SJCRH30 (cell line): ENCODE measurements at regions not wholly inside any gene's neighbourhood (a gene's known extent, or its start where the extent isn't known, plus 50 kb on each side); places are given as distances from the start of the nearest gene placed in this dataset.
"Not testable (repeated sequence)": the region's sequence is repeated elsewhere in the genome, so short reads cannot be mapped to it uniquely, and the experiment has no call there.

Source experiments
- DNase-seq, 2 experiments: peaks; one replicate each; pipeline ENCODE4 v3.0.0-alpha.2; 2015 to 2020
- H3K27ac ChIP-seq: fragments of 250-450 bp; sonication (Bioruptor Pico); 2 replicates; pipeline ENCODE4 v1.5.1; 2020; ENCODE audit warnings: mild to moderate bottlenecking, moderate library complexity
- H3K27me3 ChIP-seq: fragments of 250-450 bp; sonication (Bioruptor Pico); 2 replicates; pipeline ENCODE4 v1.5.1; 2020; ENCODE audit warnings: mild to moderate bottlenecking, moderate library complexity
- H3K36me3 ChIP-seq: fragments of 250-450 bp; sonication (Bioruptor Pico); 2 replicates; pipeline ENCODE4 v1.5.1; 2020; ENCODE audit warnings: mild to moderate bottlenecking, moderate library complexity
- H3K4me1 ChIP-seq: fragments of 250-450 bp; sonication (Bioruptor Pico); 2 replicates; pipeline ENCODE4 v1.5.1; 2020; ENCODE audit warnings: mild to moderate bottlenecking, moderate library complexity
- H3K4me3 ChIP-seq: fragments of 250-450 bp; sonication (Bioruptor Pico); 2 replicates; pipeline ENCODE4 v1.5.1; 2020; ENCODE audit warnings: mild to moderate bottlenecking, moderate library complexity
- H3K9me3 ChIP-seq: fragments of 250-450 bp; sonication (Bioruptor Pico); replicated peaks from 2 replicates; pipeline ENCODE4 v1.5.1; 2020; ENCODE audit warnings: mild to moderate bottlenecking, moderate library complexity

DNA sequence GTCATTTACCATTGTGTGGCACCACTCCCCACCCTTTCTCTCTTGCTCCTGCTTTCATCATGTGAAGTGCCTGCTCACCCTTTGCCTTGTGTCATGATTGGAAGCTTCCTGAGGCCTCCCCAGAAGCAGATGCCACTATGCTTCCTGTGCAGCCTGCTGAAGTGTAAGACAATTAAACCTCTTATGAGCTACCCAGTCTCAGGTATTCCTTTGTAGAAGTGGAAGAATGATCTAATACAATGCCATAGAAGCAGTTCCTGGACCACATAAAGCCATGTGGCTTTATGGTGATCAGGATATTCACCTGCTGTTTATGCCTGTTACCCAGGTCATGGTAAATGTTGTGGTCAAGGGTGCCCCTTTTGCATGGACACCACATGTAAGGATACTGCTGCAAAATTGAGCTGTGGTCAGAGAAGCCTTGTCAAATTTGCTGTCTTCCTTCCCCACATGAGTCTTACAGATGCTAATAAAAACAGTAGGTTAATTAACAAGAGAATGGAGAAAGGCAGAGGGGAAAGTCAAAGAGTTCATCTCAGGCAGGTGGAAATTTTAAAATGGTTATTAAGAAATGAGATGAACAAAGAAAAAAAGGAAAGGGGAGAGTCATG is 112.8 kb upstream of the IFNG-AS1 start:
- Histone ChIP-seq H3K9me3 (no peaks in the 10 kb centered on the region), H3K36me3 (no peaks in the 10 kb centered on the region), H3K27me3 (no peaks in the 10 kb centered on the region), H3K27ac (no peak overlapping the region), H3K4me1 (no peaks in the 10 kb centered on the region), H3K4me3 (no peak overlapping the region)
- DNase-seq: no peak

DNA sequence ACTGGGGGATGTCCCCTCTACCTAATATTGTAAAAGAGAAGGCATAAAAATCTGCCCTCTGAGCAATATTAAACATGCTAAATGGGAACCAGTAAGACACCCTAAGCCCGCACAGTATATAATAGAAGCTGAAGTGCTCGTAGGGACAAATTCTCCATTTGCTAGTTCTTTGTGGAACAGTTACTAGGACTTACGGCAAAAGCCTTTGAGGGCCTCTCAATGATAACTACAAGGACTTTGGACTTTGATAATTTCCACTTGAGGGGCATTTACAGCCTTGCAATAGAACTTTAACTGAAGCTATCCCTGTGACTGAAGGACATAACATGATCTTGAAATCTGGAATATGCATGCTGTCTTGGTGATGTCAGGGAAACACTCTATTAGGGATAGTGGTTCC is 111.5 kb upstream of the IFNG-AS1 start:
- Histone ChIP-seq H3K9me3 (no peaks in the 10 kb centered on the region), H3K27me3 (no peaks in the 10 kb centered on the region), H3K4me3 (no peak overlapping the region), H3K4me1 (no peaks in the 10 kb centered on the region), H3K36me3 (no peaks in the 10 kb centered on the region), H3K27ac (no peak overlapping the region)
- DNase-seq: no peak

DNA sequence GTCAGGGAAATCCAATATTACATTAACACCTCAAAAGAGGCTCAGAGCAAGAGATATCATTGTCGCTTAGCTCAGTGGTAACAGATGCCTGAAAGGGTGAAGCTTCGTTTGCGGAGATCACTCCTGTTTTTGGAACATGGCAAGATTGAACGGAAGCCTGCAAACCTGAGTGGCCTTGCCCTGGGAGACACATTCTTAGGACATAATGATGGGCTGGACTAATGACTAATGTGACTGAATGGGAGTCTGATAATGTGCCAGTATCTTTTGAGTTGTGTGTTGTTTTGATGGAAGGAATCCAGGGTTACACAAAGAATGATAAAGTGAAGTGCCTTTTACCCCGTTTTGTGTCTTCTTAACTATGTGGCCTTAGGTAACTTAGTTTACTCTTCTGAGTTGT is 109.3 kb upstream of the IFNG-AS1 start:
- Histone ChIP-seq H3K4me1 (no peaks in the 10 kb centered on the region), H3K4me3 (no peak overlapping the region), H3K9me3 (no peaks in the 10 kb centered on the region), H3K27ac (no peak overlapping the region), H3K27me3 (no peaks in the 10 kb centered on the region), H3K36me3 (no peaks in the 10 kb centered on the region)
- DNase-seq: no peak

DNA sequence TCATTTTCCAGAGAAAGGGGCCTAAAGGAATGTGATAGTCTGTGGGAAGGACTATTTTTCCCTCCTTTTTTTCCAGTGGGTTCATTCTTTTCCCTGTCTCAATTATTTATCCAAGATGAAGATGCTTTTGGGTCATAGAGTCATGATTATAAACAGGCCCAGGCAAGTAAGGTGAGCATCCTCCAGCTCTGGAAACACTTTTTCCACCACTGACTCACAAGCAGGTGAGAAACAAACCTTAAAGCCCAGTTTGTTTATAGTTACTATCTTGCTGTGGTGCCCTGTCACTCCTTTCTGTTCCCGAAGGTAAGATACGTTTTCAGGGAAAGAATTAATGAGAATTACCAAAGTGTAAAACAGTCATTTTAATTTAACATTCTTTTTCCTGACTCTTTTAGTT is 107.7 kb upstream of the IFNG-AS1 start:
- Histone ChIP-seq H3K27ac (no peak overlapping the region), H3K9me3 (no peaks in the 10 kb centered on the region), H3K27me3 (no peaks in the 10 kb centered on the region), H3K4me1 (no peaks in the 10 kb centered on the region), H3K36me3 (no peaks in the 10 kb centered on the region), H3K4me3 (no peak overlapping the region)
- DNase-seq: no peak

DNA sequence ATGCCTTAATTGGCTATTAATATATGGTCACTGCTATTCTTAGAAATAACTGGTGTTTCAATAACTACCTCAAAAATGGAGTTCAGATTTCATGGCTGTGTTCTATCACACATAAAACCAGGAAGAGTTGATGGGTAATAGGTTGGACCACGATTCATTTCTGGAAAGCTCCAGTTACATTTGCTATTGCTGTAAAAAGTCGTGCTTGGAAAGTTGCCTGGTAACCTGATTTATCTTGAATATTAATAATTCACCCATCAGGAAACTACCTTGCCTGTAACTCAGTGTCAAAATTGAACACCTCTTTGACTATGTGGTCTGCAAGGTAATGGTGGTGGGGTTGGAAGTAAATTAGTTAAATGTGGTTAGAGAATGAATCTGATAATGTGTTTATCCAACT is 104.7 kb upstream of the IFNG-AS1 start:
- H3K36me3 ChIP-seq: no peaks in the 10 kb centered on the region
- no peak overlapping the region for H3K27ac ChIP-seq
- H3K4me3 ChIP-seq: no peak overlapping the region
- no peak for DNase-seq
- no peaks in the 10 kb centered on the region for H3K27me3 ChIP-seq
- no peaks in the 10 kb centered on the region for H3K4me1 ChIP-seq
- 0 out of 2 replicates have a peak, but pooled peaks cover 3% of the 10 kb centered on the region for H3K9me3 ChIP-seq

DNA sequence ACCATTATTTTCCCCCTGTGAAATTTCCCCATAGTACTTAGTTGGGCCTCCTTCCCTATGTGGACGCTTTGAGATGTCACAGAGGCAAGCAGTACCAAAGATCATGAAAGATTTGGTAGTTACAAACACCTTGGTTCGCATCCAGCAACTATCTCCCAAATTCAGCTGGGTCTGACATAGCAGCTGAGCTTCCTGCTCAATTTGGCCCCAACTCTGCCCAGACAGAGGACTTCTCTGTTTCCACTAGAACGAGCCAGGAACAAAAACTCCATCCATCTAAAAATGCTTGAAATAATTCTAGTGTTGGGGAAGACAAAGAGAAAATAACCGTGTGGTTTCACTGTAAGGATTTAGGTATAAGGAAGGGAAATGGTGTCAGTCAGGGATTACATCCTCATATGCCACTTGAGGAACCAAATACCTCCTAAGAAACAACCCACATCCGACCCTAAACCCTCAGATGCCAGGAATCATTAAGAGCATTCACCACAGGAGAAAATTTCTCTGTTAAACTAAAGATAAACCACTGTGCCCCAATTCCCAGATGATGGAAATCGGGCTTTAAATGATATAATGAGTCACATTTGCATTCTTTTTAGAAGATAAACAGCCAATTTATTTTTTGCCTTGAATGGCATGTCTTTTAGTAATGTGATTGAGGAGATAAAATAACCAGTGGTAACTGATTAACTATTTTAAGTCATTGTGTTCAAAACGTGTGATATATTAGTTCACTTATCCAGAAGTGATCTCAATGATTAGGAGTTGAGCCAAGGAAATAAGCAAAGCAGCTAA is 103.7 kb upstream of the IFNG-AS1 start:
- no peak for DNase-seq
- H3K27me3 ChIP-seq: no peaks in the 10 kb centered on the region
- no peaks in the 10 kb centered on the region for H3K4me1 ChIP-seq
- H3K27ac ChIP-seq: no peak overlapping the region
- H3K36me3 ChIP-seq: no peaks in the 10 kb centered on the region
- 0 out of 2 replicates have a peak, but pooled peaks cover 3% of the 10 kb centered on the region for H3K9me3 ChIP-seq
- no peak overlapping the region for H3K4me3 ChIP-seq

DNA sequence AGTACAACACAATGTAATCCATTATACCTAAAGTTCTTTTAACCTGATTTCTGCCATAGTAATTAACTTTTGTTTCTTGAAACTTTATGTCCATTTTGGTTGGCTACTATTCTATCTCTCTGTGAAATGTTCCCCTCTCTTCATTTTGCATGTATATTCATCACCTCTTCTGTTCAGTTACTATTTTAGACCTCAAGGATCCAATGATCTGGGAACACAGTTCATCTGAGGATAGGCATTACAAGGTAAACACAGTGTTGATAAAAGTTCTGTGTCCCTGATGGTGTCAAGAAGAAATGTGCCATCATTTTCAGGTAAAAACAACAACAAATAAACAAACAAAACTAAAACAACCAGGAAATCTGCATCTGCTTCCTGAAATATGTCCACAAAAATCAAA is 102.2 kb upstream of the IFNG-AS1 start:
- Histone ChIP-seq H3K27me3 (no peaks in the 10 kb centered on the region), H3K27ac (no peak overlapping the region), H3K4me3 (no peak overlapping the region), H3K9me3 (0 out of 2 replicates have a peak, but pooled peaks cover 3% of the 10 kb centered on the region), H3K4me1 (no peaks in the 10 kb centered on the region), H3K36me3 (no peaks in the 10 kb centered on the region)
- DNase-seq: no peak

DNA sequence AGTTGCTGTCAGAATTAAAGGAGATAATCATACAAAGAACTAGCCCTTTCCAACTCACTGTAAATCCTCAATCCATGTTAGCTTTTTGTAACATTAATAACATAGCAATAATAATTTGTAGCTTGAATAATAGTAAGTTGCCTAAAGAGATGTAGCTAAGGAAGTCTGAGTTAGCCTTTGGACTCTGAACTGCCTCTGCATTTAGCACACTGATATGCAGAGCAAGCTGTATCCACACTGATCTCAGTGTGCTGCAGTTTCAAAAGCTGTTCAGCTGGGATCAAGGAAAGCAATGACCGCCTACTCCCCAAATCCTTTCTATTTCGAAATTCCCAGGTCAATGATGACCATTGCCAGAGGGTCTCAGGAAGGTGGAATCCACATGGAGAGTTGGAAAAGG is 99.3 kb upstream of the IFNG-AS1 start:
- Histone ChIP-seq H3K4me3 (no peak overlapping the region), H3K36me3 (no peaks in the 10 kb centered on the region), H3K27me3 (no peaks in the 10 kb centered on the region), H3K27ac (no peak overlapping the region), H3K4me1 (peaks cover 11% of the 10 kb centered on the region; the same call in 1 of the 2 replicates), H3K9me3 (peaks cover 3% of the 10 kb centered on the region; the same call in 1 of the 2 replicates)
- DNase-seq: no peak

DNA sequence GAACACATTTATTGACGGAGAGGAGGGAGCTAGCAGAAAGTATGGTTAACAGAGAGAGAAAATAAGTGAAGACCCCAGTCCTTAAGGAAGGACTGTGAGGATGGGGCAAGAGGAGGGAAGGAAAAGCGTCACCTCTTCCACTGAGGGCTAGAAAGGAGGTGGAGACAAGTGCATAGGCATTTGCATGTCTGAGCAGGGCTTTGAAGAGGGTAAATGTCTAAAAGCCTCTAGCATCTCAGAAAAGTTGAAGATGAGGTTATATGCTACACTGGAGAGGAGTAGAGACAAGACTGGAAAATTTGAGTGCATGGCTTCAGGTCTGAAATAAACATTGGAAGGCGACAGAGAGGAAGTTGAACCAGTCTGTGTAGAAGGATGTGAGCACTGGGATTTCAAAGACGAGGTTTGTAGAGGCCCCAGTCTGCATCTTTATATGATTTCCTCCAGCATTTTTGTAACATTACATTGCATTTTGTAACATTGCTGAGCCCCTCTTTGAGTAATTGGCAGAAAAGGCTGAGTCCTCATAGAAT is 98.5 kb upstream of the IFNG-AS1 start:
- Histone ChIP-seq H3K9me3 (peaks cover 3% of the 10 kb centered on the region; the same call in 1 of the 2 replicates), H3K27me3 (no peaks in the 10 kb centered on the region), H3K4me1 (peaks cover 11% of the 10 kb centered on the region; the same call in 1 of the 2 replicates), H3K4me3 (no peak overlapping the region), H3K36me3 (no peaks in the 10 kb centered on the region), H3K27ac (no peak overlapping the region)
- no peak for DNase-seq

DNA sequence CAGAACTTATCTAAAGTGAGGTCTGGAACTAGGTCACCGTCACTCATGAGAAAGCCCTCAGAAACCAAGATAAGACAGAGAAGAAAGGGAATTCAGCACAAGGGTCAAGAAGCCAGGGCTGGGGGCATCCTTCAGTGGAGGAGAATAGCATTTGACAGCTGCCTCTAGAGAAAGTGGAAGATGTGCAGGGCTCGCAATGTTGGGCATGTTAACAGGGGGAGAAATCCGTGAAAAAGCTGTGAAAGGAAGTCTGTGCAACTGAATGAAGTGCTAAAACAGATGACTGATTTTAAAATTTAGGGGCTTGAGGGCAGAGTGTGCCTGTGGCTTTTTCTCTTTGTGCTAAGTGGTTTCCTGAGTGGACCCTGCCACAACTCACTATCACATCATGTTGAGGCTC is 97.7 kb upstream of the IFNG-AS1 start:
- no peak for DNase-seq
- Histone ChIP-seq H3K4me3 (no peak overlapping the region), H3K36me3 (no peaks in the 10 kb centered on the region), H3K4me1 (peaks cover 11% of the 10 kb centered on the region; the same call in 1 of the 2 replicates), H3K27me3 (no peaks in the 10 kb centered on the region), H3K9me3 (peaks cover 3% of the 10 kb centered on the region; the same call in 1 of the 2 replicates), H3K27ac (no peak overlapping the region)

DNA sequence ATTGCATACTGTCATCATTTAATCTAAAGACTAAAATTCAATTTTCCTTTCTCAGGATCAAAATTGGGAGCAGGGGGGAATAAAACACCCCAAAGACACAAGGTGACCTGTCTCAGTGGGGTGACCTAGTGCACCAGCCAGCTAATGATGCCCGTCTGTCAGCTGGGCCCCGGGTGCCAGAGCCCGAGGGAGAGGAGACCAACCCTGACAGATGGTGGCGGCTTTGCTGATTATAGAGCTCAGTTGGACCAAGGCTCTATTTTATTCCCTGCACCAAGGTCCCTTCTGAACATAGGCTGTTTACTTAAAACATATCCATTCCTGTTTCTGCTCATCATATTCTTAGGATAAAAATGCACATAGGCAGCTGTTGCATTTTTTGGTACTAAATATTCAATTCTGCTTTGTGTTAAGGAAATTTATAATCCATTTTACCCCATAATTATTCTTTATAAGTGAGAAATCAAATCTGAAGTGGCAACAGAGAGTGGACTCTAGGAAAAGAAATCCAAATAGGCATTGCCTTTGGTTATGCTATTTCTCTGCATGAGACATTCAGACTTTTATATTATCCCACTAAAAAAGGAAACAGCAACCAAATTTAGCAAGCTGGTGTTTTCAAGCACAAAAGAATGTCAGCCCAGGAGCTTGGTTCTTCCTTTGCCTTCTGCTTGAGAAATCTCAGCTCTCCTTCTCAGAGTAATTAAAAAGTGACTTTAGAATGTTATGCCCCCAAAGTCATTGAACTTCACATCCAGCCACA is 96.8 kb upstream of the IFNG-AS1 start:
- no peak overlapping the region for H3K27ac ChIP-seq
- no peaks in the 10 kb centered on the region for H3K27me3 ChIP-seq

DNA sequence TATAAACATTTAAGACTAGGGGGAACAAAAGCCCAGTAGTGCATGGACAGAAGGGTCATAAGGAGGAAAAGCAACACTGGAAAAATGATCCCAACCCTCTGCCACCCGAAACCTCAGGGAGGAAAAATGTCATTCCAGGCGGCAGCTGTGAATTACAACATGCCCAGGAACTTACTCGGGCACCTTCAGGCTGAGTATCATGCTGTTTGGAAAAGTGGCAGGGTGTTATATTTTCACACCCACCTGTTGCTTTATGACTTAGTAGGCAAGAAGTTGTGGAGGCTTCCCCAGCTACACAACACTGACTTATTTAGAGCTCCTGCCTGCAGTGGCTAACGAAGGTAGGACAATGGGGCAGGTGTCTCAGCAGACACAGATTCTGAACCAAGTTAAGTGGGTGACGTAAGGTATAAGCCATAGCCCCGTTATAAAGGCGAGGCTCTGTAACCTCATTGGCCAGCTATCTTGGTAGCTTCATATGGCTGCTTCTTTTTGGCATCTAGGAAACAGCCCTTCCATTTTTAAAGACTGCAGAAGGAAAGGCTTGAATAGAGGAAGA is 96.1 kb upstream of the IFNG-AS1 start:
- Histone ChIP-seq H3K9me3 (peaks cover 3% of the 10 kb centered on the region; the same call in 1 of the 2 replicates), H3K4me3 (no peak overlapping the region), H3K4me1 (peaks cover 11% of the 10 kb centered on the region; the same call in 1 of the 2 replicates), H3K27ac (no peak overlapping the region), H3K36me3 (no peaks in the 10 kb centered on the region), H3K27me3 (no peaks in the 10 kb centered on the region)
- DNase-seq: peak; percentile 24 to 60

More for the DNA sequence above, 96.8 kb upstream of the IFNG-AS1 start:
- Histone ChIP-seq H3K4me3 (no peak overlapping the region), H3K36me3 (no peaks in the 10 kb centered on the region), H3K9me3 (peaks cover 3% of the 10 kb centered on the region; the same call in 1 of the 2 replicates), H3K4me1 (peaks cover 11% of the 10 kb centered on the region; the same call in 1 of the 2 replicates)
- DNase-seq: peak in 1 of 2 experiments; percentile 10

DNA sequence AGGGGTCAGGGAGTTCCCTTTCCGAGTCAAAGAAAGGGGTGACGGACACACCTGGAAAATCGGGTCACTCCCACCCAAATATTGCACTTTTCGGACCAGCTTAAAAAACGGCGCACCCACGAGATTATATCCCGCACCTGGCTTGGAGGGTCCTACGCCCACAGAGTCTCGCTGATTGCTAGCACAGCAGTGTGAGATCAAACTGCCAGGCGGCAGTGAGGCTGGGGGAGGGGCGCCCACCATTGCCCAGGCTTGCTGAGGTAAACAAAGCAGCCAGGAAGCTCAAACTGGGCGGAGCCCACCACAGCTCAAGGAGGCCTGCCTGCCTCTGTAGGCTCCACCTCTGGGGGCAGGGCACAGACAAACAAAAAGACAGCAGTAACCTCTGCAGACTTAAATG is 88.8 kb upstream of the IFNG-AS1 start:
- H3K36me3 ChIP-seq, H3K27me3 ChIP-seq, DNase-seq, H3K4me3 ChIP-seq, H3K27ac ChIP-seq, H3K4me1 ChIP-seq, H3K9me3 ChIP-seq: not testable (repeated sequence)

DNA sequence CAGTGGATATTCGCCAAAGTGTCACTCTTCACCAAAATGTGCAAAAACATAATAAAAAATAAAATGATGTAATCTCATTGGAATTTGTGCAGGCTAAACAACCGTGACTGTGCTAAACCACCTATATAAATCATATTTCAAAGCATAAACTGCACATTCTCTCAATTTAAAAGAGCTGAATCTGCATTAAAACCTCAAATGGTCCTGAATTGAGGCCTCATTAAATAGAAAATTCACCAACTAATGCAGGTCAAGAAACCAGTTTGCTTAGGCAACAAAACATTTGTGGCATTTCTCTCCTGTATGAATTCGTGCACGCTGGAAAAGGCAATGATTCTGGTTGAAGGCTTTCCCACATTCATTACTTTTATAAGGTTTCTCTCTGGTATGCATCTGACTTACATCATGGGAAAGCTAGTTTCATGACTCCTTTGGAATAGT is 80.1 kb upstream of the IFNG-AS1 start:
- H3K27ac ChIP-seq: peak overlapping the region; percentile 80
- H3K36me3 ChIP-seq: no peaks in the 10 kb centered on the region
- 0 out of 2 replicates have a peak, but pooled peaks cover 3% of the 10 kb centered on the region for H3K9me3 ChIP-seq
- H3K27me3 ChIP-seq: no peaks in the 10 kb centered on the region
- no peak overlapping the region for H3K4me3 ChIP-seq
- DNase-seq: peak; percentile 27 to 56
- H3K4me1 ChIP-seq: peaks cover 31% of the 10 kb centered on the region
